SK-N-SH (cell line): ENCODE measurements at regions not wholly inside any gene's neighbourhood (a gene's known extent, or its start where the extent isn't known, plus 50 kb on each side); places are given as distances from the start of the nearest gene placed in this dataset.

Source experiments
- CTCF ChIA-PET: fragments of 300-600, 350-600 bp; formaldehyde crosslinking; extraction: SDS; loops from one replicate; lab custom pipeline; 2021; lab: Yijun Ruan, JAX
- POLR2A ChIA-PET: fragments of 350-600 bp; sonication (Branson Sonifier 250); formaldehyde crosslinking; extraction: SDS; loops from one replicate; lab custom pipeline; 2020; ENCODE audit warnings: antibody characterized with exemption, inconsistent platforms; lab: Yijun Ruan, JAX
- DNase-seq: peaks from one replicate; pipeline ENCODE4 v3.0.0; 2012
- H2AFZ ChIP-seq: fragments of 200-600 bp; sonication (generic); 2 replicates; pipeline ENCODE4 v1.8.1; 2016; ENCODE audit warnings: antibody characterized with exemption, mild to moderate bottlenecking, low read depth
- H3F3A ChIP-seq: fragments of 200-600 bp; sonication (generic); replicated peaks from 2 replicates; pipeline ENCODE3; 2016; ENCODE audit warnings: antibody characterized with exemption, mild to moderate bottlenecking; ENCODE audit not compliant: insufficient read depth
- H3K27ac ChIP-seq, 2 experiments: fragments of 200-500 bp in 1 of 2; fragments of 200-600 bp in 1 of 2; sonication (Bioruptor generic) in 1 of 2; sonication (generic), shearing (Covaris generic) in 1 of 2; 2 replicates each; pipeline versions ENCODE4 v1.5.1 to v1.6.1; 2014 to 2016; ENCODE audit warnings: low read depth in 2 of 2, inconsistent platforms in 1 of 2, low read length in 1 of 2, mild to moderate bottlenecking in 1 of 2, mixed read lengths in 1 of 2
- H3K27me3 ChIP-seq: fragments of 200-600 bp; sonication (generic), shearing (Covaris generic); 2 replicates; pipeline ENCODE4 v1.6.1; 2016; ENCODE audit warnings: mixed run types; ENCODE audit not compliant: insufficient read depth
- H3K36me3 ChIP-seq, 2 experiments: fragments of 200-500 bp in 1 of 2; fragments of 200-600 bp in 1 of 2; sonication (Bioruptor generic) in 1 of 2; sonication (generic) in 1 of 2; replicated peaks in 1 of 2; 2 replicates each; pipeline versions ENCODE3 to v1.5.1; 2014 to 2016; ENCODE audit warnings: low read length in 1 of 2, mild to moderate bottlenecking in 1 of 2; ENCODE audit not compliant: insufficient read depth in 2 of 2, control insufficient read depth in 1 of 2
- H3K4me1 ChIP-seq, 2 experiments: fragments of 200-500 bp in 1 of 2; fragments of 200-600 bp in 1 of 2; sonication (Bioruptor generic) in 1 of 2; sonication (generic), shearing (Covaris generic) in 1 of 2; 2 replicates each; pipeline versions ENCODE4 v1.5.1 to v1.6.1; 2014 to 2016; ENCODE audit warnings: low read depth in 1 of 2, low read length in 1 of 2, mixed run types in 1 of 2; ENCODE audit not compliant: insufficient read depth in 2 of 2, control insufficient read depth in 1 of 2
- H3K4me2 ChIP-seq: fragments of 200-600 bp; sonication (generic), shearing (Covaris generic); 2 replicates; pipeline ENCODE4 v1.6.1; 2017; ENCODE audit warnings: mixed run types
- H3K4me3 ChIP-seq, 2 experiments: fragments of 200-500 bp in 1 of 2; fragments of 200-600 bp in 1 of 2; sonication (Bioruptor generic) in 1 of 2; sonication (generic), shearing (Covaris generic) in 1 of 2; 2 replicates each; pipeline versions ENCODE4 v1.5.1 to v1.8.1; 2014 to 2016; ENCODE audit warnings: low read depth in 2 of 2, inconsistent platforms in 1 of 2, low read length in 1 of 2, mild to moderate bottlenecking in 1 of 2, mixed read lengths in 1 of 2, moderate library complexity in 1 of 2
- H3K79me2 ChIP-seq: fragments of 200-600 bp; sonication (generic); 2 replicates; pipeline ENCODE4 v1.8.1; 2017; ENCODE audit warnings: mild to moderate bottlenecking; ENCODE audit not compliant: insufficient read depth
- H3K9ac ChIP-seq: fragments of 200-600 bp; sonication (generic); 2 replicates; pipeline ENCODE4 v1.6.1; 2017; ENCODE audit warnings: mixed run types
- H3K9me2 ChIP-seq: fragments of 200-600 bp; sonication (generic); 2 replicates; pipeline ENCODE4 v1.6.1; 2017; ENCODE audit warnings: mixed run types
- H3K9me3 ChIP-seq: fragments of 200-600 bp; sonication (generic); 2 replicates; pipeline ENCODE4 v1.6.1; 2017; ENCODE audit warnings: mixed run types, mild to moderate bottlenecking, moderate library complexity
- H4K20me1 ChIP-seq: fragments of 200-600 bp; sonication (generic); 2 replicates; pipeline ENCODE4 v1.6.1; 2017; ENCODE audit warnings: mild to moderate bottlenecking, mixed run types; ENCODE audit not compliant: insufficient read depth
- CHD2 ChIP-seq: fragments of 150-350 bp; IDR thresholded peaks from 2 replicates; pipeline ENCODE4 v1.6.1; 2018; ENCODE audit warnings: low read length; ENCODE audit not compliant: partially characterized antibody
- ELF1 ChIP-seq: IDR thresholded peaks from 2 replicates; pipeline ENCODE4 v1.4.0; 2012
- EP300 ChIP-seq, 2 experiments: IDR thresholded peaks; 2 replicates each; pipeline versions ENCODE4 v1.4.0 to v1.6.1; 2012; ENCODE audit warnings: borderline replicate concordance in 1 of 2, low read depth in 1 of 2, low read length in 1 of 2
- EZH2phosphoT487 ChIP-seq: fragments of 200-600 bp; sonication (generic); IDR thresholded peaks from 2 replicates; pipeline ENCODE4 v1.6.1; 2017; ENCODE audit warnings: low read depth, mixed run types, mild to moderate bottlenecking, antibody characterized with exemption, moderate library complexity, borderline replicate concordance
- FOSL2 ChIP-seq: IDR thresholded peaks from 2 replicates; pipeline ENCODE4 v1.4.0; 2012; ENCODE audit warnings: low read depth, mild to moderate bottlenecking, moderate library complexity, borderline replicate concordance
- FOXJ3 ChIP-seq: sonication (generic); formaldehyde crosslinking; IDR thresholded peaks from 2 replicates; pipeline ENCODE4 v1.5.1; 2020; ENCODE audit warnings: mild to moderate bottlenecking, missing genetic modification reagents
- FOXM1 ChIP-seq: IDR thresholded peaks from 2 replicates; pipeline ENCODE4 v1.4.0; 2012; ENCODE audit warnings: low read depth, mild to moderate bottlenecking
- GABPA ChIP-seq: IDR thresholded peaks from 2 replicates; pipeline ENCODE4 v1.4.0; 2012; ENCODE audit warnings: low read depth, mild to moderate bottlenecking
- MEF2A ChIP-seq: IDR thresholded peaks from 2 replicates; pipeline ENCODE4 v1.4.0; 2012; ENCODE audit warnings: low read depth, borderline replicate concordance
- MXI1 ChIP-seq: IDR thresholded peaks from 2 replicates; pipeline ENCODE4 v1.6.1; 2012; ENCODE audit warnings: mild to moderate bottlenecking, low read depth, low read length, improper control_type of control experiment
- NFIC ChIP-seq: IDR thresholded peaks from 2 replicates; pipeline ENCODE4 v1.4.0; 2012; ENCODE audit warnings: borderline replicate concordance
- NRF1 ChIP-seq: IDR thresholded peaks from 2 replicates; pipeline ENCODE4 v1.6.1; 2012; ENCODE audit warnings: low read depth, mild to moderate bottlenecking, low read length
- RAD21 ChIP-seq: IDR thresholded peaks from 2 replicates; pipeline ENCODE4 v1.6.1; 2012; ENCODE audit warnings: mild to moderate bottlenecking, low read length
- RCOR1 ChIP-seq: fragments of 150-350 bp; IDR thresholded peaks from 2 replicates; pipeline ENCODE4 v1.6.1; 2017; ENCODE audit warnings: antibody characterized with exemption, low read length
- RFX5 ChIP-seq: IDR thresholded peaks from 2 replicates; pipeline ENCODE4 v1.6.1; 2012; ENCODE audit warnings: mild to moderate bottlenecking, improper control_type of control experiment, low read length
- SIN3A ChIP-seq: IDR thresholded peaks from 2 replicates; pipeline ENCODE4 v1.6.1; 2012; ENCODE audit warnings: low read depth, mild to moderate bottlenecking, low read length, moderate library complexity, borderline replicate concordance
- TAF1 ChIP-seq: IDR thresholded peaks from 2 replicates; pipeline ENCODE4 v1.6.1; 2012; ENCODE audit warnings: low read depth, mild to moderate bottlenecking, low read length, moderate library complexity, borderline replicate concordance
- YY1 ChIP-seq: IDR thresholded peaks from 2 replicates; pipeline ENCODE4 v1.4.0; 2012; ENCODE audit warnings: low read depth, mild to moderate bottlenecking
- WGBS: methylation state at CpG from one replicate; pipeline ENCODE4 v1.1.6; 2017; ENCODE audit warnings: low lambda C conversion rate; 5-methylcytosine and 5-hydroxymethylcytosine counted together
- TF ChIP-seq, protein P1 (sequence below): fragments of 150-350 bp; IDR thresholded peaks from 2 replicates; pipeline ENCODE4 v1.6.1; 2016; ENCODE audit warnings: mild to moderate bottlenecking, low read depth, low read length
- TF ChIP-seq, protein P2 (sequence below): IDR thresholded peaks from 2 replicates; pipeline ENCODE4 v1.4.0; 2012; ENCODE audit warnings: low read depth, borderline replicate concordance
- TF ChIP-seq, protein P3 (sequence below): fragments of 200-600 bp; sonication (generic); IDR thresholded peaks from 2 replicates; pipeline ENCODE4 v1.6.1; 2017; ENCODE audit warnings: antibody characterized with exemption, mild to moderate bottlenecking, moderate library complexity
- TF ChIP-seq, protein P4 (sequence below): IDR thresholded peaks from 2 replicates; pipeline ENCODE4 v1.4.0; 2012; ENCODE audit warnings: low read depth, borderline replicate concordance

GRCh38 chr6:27839626-27840475, 72.3 kb downstream of the OR2B2 start:
- CTCF ChIA-PET: interaction anchor here (1.2 to 5.7 kb wide), 3 partner anchors 26 to 56 kb away, joined by 4 to 29 read pairs (median 11); a partner anchor contains a TSS
- no peaks in the 10 kb centered on the region for H3K27me3 ChIP-seq
- peaks cover 39% of the 10 kb centered on the region for H3K79me2 ChIP-seq
- DNase-seq: peak; percentile 32
- no peaks in the 10 kb centered on the region for H3K9me3 ChIP-seq
- no peaks in the 10 kb centered on the region for H3K9me2 ChIP-seq
- H3K4me3 ChIP-seq: peak overlapping the region; percentile 82 to 83
- peak overlapping the region; percentile 96 to 97 for H3K27ac ChIP-seq
- WGBS: under 1% methylated on average over 12 of the region's 12 CpGs
- H3K4me1 ChIP-seq: peaks cover 0 to 7% of the 10 kb centered on the region in 2 experiments; a peak in 2 of 4 replicates
- peaks cover 29% of the 10 kb centered on the region for H3F3A ChIP-seq
- peak overlapping the region; percentile 99 for H3K9ac ChIP-seq
- no peaks in the 10 kb centered on the region for H4K20me1 ChIP-seq
- peak overlapping the region; percentile 97 for H3K4me2 ChIP-seq
- POLR2A ChIA-PET: interaction anchor here (0.6 to 11.5 kb wide), 10 partner anchors 7 to 1716 kb away, joined by 3 to 578 read pairs (median 20); a partner anchor contains a TSS
- H3K36me3 ChIP-seq: peaks cover 5 to 8% of the 10 kb centered on the region in 2 experiments
- H2AFZ ChIP-seq: peak overlapping the region; percentile 30; the same call in 1 of the 2 replicates
- TF ChIP-seq, protein P1, sequence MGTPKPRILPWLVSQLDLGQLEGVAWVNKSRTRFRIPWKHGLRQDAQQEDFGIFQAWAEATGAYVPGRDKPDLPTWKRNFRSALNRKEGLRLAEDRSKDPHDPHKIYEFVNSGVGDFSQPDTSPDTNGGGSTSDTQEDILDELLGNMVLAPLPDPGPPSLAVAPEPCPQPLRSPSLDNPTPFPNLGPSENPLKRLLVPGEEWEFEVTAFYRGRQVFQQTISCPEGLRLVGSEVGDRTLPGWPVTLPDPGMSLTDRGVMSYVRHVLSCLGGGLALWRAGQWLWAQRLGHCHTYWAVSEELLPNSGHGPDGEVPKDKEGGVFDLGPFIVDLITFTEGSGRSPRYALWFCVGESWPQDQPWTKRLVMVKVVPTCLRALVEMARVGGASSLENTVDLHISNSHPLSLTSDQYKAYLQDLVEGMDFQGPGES: peak; percentile 32; the same call in 1 of the 2 replicates
- TF ChIP-seq RCOR1 (peak; percentile 24; the same call in 1 of the 2 replicates), EP300 (IDR thresholded peaks at IDR 0.05; ENCODE audit: borderline replicate concordance in 1 of 2, low read depth in 1 of 2, low read length in 1 of 2) (peak in 1 of 2 experiments; percentile 13; a peak in 1 of 4 replicates), FOSL2 (peak; percentile 39; the same call in 1 of the 2 replicates), NFIC (peak; percentile 78; the same call in 1 of the 2 replicates), CHD2 (no peak), NRF1 (no peak), MEF2A (no peak), FOXJ3 (no peak), TAF1 (peak; percentile 26; the same call in 1 of the 2 replicates), RFX5 (no peak), FOXM1 (peak; percentile 87; the same call in 1 of the 2 replicates), EZH2phosphoT487 (no peak), GABPA (no peak), ELF1 (no peak), YY1 (no peak), SIN3A (peak; percentile 92; the same call in 1 of the 2 replicates), MXI1 (peak; percentile 76), RAD21 (no peak)
- TF ChIP-seq, protein P2, sequence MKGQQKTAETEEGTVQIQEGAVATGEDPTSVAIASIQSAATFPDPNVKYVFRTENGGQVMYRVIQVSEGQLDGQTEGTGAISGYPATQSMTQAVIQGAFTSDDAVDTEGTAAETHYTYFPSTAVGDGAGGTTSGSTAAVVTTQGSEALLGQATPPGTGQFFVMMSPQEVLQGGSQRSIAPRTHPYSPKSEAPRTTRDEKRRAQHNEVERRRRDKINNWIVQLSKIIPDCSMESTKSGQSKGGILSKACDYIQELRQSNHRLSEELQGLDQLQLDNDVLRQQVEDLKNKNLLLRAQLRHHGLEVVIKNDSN: no peak
- TF ChIP-seq, protein P3, sequence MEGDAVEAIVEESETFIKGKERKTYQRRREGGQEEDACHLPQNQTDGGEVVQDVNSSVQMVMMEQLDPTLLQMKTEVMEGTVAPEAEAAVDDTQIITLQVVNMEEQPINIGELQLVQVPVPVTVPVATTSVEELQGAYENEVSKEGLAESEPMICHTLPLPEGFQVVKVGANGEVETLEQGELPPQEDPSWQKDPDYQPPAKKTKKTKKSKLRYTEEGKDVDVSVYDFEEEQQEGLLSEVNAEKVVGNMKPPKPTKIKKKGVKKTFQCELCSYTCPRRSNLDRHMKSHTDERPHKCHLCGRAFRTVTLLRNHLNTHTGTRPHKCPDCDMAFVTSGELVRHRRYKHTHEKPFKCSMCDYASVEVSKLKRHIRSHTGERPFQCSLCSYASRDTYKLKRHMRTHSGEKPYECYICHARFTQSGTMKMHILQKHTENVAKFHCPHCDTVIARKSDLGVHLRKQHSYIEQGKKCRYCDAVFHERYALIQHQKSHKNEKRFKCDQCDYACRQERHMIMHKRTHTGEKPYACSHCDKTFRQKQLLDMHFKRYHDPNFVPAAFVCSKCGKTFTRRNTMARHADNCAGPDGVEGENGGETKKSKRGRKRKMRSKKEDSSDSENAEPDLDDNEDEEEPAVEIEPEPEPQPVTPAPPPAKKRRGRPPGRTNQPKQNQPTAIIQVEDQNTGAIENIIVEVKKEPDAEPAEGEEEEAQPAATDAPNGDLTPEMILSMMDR: no peak
- TF ChIP-seq, protein P4, sequence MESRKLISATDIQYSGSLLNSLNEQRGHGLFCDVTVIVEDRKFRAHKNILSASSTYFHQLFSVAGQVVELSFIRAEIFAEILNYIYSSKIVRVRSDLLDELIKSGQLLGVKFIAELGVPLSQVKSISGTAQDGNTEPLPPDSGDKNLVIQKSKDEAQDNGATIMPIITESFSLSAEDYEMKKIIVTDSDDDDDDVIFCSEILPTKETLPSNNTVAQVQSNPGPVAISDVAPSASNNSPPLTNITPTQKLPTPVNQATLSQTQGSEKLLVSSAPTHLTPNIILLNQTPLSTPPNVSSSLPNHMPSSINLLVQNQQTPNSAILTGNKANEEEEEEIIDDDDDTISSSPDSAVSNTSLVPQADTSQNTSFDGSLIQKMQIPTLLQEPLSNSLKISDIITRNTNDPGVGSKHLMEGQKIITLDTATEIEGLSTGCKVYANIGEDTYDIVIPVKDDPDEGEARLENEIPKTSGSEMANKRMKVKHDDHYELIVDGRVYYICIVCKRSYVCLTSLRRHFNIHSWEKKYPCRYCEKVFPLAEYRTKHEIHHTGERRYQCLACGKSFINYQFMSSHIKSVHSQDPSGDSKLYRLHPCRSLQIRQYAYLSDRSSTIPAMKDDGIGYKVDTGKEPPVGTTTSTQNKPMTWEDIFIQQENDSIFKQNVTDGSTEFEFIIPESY: peak; percentile 28; the same call in 1 of the 2 replicates
